ENCODE measurements at regions not wholly inside any gene's neighbourhood (a gene's known extent, or its start where the extent isn't known, plus 50 kb on each side); places are given as distances from the start of the nearest gene placed in this dataset.

- no peak for FAIRE-seq
- DNase-seq (ENCODE audit: insufficient read length, low spot score) = no peak
- TF ChIP-seq CTCF (IDR thresholded peaks at IDR 0.05; ENCODE audit: insufficient read depth, missing control alignments) = no peak
Observed at GRCh38 chr2:188770296-188770695, 203.9 kb upstream of the COL3A1 start.

GRCh38 chr2:188773075-188773474, 201.1 kb upstream of the COL3A1 start:
- no peak for DNase-seq (ENCODE audit: insufficient read length, low spot score)
- FAIRE-seq = no peak
- no peak for TF ChIP-seq CTCF (IDR thresholded peaks at IDR 0.05; ENCODE audit: insufficient read depth, missing control alignments)

- DNase-seq (ENCODE audit: insufficient read length, low spot score) (no peak), FAIRE-seq (no peak)
Observed at GRCh38 chr2:188776634-188777033, 197.5 kb upstream of the COL3A1 start.

GRCh38 chr2:188784269-188784762, 189.9 kb upstream of the COL3A1 start:
- FAIRE-seq (no peak), DNase-seq (ENCODE audit: insufficient read length, low spot score) (no peak)
- TF ChIP-seq CTCF (IDR thresholded peaks at IDR 0.05; ENCODE audit: insufficient read depth, missing control alignments) = no peak

More at GRCh38 chr2:188776634-188777033, 197.5 kb upstream of the COL3A1 start:
- no peak for TF ChIP-seq CTCF (IDR thresholded peaks at IDR 0.05; ENCODE audit: insufficient read depth, missing control alignments)

GRCh38 chr2:188785061-188785460, 189.1 kb upstream of the COL3A1 start:
- DNase-seq (ENCODE audit: insufficient read length, low spot score) (no peak), FAIRE-seq (no peak)
- no peak for TF ChIP-seq CTCF (IDR thresholded peaks at IDR 0.05; ENCODE audit: insufficient read depth, missing control alignments)

- FAIRE-seq = no peak
Observed at GRCh38 chr2:188785490-188785889, 188.7 kb upstream of the COL3A1 start.

More at GRCh38 chr2:188785490-188785889, 188.7 kb upstream of the COL3A1 start:
- DNase-seq (ENCODE audit: insufficient read length, low spot score) = no peak
- no peak for TF ChIP-seq CTCF (IDR thresholded peaks at IDR 0.05; ENCODE audit: insufficient read depth, missing control alignments)

All from D721Med (cell line).